GM12878 (cell line): ENCODE measurements at regions not wholly inside any gene's neighbourhood (a gene's known extent, or its start where the extent isn't known, plus 50 kb on each side); places are given as distances from the start of the nearest gene placed in this dataset.

Source experiments
- GABPA ChIP-seq: IDR thresholded peaks from 2 replicates; pipeline ENCODE4 v1.6.1; 2014; ENCODE audit warnings: antibody characterized with exemption, low read depth, mild to moderate bottlenecking, inconsistent platforms
- SPI1 ChIP-seq: IDR thresholded peaks from 2 replicates; pipeline ENCODE4 v1.6.1; 2011; ENCODE audit warnings: low read depth, mild to moderate bottlenecking, low read length, moderate library complexity, borderline replicate concordance; ENCODE audit not compliant: insufficient read depth
- TBL1XR1 ChIP-seq: IDR thresholded peaks from 2 replicates; pipeline ENCODE4 v1.6.1; 2012; ENCODE audit warnings: low read depth, low read length, improper control_type of control experiment
- YY1 ChIP-seq: IDR thresholded peaks from 2 replicates; pipeline ENCODE4 v1.6.1; 2011; ENCODE audit warnings: low read depth, mild to moderate bottlenecking, low read length
- TF ChIP-seq, protein P1 (sequence below), 3 experiments: IDR thresholded peaks in 2 of 3; conservative IDR thresholded peaks in 1 of 3; 2 replicates each; pipeline ENCODE4 v1.5.1; 2011; ENCODE audit warnings: low read depth in 3 of 3, low read length in 3 of 3, mild to moderate bottlenecking in 3 of 3, control low read depth in 2 of 3, moderate library complexity in 2 of 3, inconsistent platforms in 1 of 3, mixed read lengths in 1 of 3; ENCODE audit not compliant: control insufficient read depth in 2 of 3, insufficient read depth in 1 of 3; ENCODE audit errors: extremely low read depth in 1 of 3

DNA sequence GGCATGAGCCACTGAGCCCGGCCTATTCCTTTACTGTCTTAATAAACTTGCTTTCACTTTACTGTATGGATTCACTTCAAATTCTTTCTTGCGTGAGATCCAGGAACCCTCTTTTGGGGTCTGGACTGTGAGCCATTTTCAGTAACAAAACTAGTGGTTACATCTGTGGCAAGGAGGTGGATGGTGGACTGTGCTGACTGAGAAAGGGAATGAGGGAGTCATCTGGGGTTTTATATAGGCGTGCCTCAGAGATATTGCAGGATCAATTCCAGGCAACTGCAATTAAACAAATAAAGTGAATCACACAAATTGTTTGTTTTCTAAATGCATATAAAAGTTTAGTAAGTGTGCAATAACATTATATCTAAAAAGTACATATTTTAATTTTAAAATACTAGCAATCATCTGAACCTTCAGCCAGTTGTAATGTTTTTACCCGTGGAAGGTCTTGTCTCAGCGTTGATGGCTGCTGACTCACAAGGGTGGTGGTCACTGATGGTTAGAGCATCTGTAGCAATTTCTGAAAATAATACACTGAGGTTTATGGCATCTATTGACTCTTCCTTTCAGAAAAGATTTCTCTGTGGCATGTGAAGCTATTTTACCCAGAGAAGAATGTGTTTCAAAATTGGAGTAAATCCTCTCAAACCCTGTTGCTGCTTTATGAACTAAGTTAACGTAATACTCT, 111.4 kb upstream of the FKBP1C start:
- TF ChIP-seq SPI1 = no peak
- TF ChIP-seq, protein P1, sequence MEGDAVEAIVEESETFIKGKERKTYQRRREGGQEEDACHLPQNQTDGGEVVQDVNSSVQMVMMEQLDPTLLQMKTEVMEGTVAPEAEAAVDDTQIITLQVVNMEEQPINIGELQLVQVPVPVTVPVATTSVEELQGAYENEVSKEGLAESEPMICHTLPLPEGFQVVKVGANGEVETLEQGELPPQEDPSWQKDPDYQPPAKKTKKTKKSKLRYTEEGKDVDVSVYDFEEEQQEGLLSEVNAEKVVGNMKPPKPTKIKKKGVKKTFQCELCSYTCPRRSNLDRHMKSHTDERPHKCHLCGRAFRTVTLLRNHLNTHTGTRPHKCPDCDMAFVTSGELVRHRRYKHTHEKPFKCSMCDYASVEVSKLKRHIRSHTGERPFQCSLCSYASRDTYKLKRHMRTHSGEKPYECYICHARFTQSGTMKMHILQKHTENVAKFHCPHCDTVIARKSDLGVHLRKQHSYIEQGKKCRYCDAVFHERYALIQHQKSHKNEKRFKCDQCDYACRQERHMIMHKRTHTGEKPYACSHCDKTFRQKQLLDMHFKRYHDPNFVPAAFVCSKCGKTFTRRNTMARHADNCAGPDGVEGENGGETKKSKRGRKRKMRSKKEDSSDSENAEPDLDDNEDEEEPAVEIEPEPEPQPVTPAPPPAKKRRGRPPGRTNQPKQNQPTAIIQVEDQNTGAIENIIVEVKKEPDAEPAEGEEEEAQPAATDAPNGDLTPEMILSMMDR (IDR thresholded peaks at IDR 0.05 in 2 of 3, conservative IDR thresholded peaks at IDR 0.05 in 1 of 3; ENCODE audit: control insufficient read depth in 2 of 3, extremely low read depth in 1 of 3, insufficient read depth in 1 of 3, low read depth in 3 of 3, low read length in 3 of 3) = no peak
- TF ChIP-seq YY1 = no peak
- TF ChIP-seq TBL1XR1 = no peak
- TF ChIP-seq GABPA = no peak
